ENCODE measurements at regions not wholly inside any gene's neighbourhood (a gene's known extent, or its start where the extent isn't known, plus 50 kb on each side); places are given as distances from the start of the nearest gene placed in this dataset.

DNA sequence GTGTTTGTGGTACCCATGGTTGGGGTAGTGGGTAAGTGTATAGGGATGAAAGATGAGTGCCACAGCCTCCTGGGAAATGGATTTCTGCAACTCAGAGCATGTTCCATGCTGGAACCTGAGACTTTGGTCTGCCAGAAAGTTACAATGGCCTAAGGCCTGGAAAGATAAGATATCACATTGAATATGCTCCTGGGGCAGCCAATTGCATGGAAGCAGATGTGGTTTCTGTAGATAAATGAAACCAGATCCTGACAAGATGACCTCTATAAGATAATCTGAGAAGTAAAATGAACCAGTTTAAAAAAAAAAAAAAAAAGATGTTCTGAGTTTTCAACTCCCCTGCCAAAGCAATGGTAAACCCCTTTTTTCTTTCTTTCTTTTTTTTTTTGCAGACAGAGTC is 91.4 kb upstream of the NCK2 start:
- no peak overlapping the region for H3K4me3 ChIP-seq (ENCODE audit: low read length)
- peaks cover 2% of the 10 kb centered on the region; the same call in 1 of the 2 replicates for H3K4me1 ChIP-seq (ENCODE audit: control insufficient read depth, insufficient read depth, low read length)
- H3K27ac ChIP-seq (ENCODE audit: low read length), result no peak overlapping the region
- no peak for DNase-seq (ENCODE audit: low read depth, low spot score)
- no peaks in the 10 kb centered on the region for H3K36me3 ChIP-seq (ENCODE audit: control insufficient read depth, insufficient read depth, low read length)
- no peaks in the 10 kb centered on the region for H3K27me3 ChIP-seq (ENCODE audit: control insufficient read depth, insufficient read depth, low read length)
- no peaks in the 10 kb centered on the region for H3K9me3 ChIP-seq (ENCODE audit: control insufficient read depth, insufficient read depth, low read length)

GRCh38 chr2:105652014-105652796 is 92.5 kb upstream of the NCK2 start:
- no peak for DNase-seq (ENCODE audit: low read depth, low spot score)
- Histone ChIP-seq H3K36me3 (ENCODE audit: control insufficient read depth, insufficient read depth, low read length) (no peaks in the 10 kb centered on the region), H3K4me1 (ENCODE audit: control insufficient read depth, insufficient read depth, low read length) (peaks cover 2% of the 10 kb centered on the region), H3K9me3 (ENCODE audit: control insufficient read depth, insufficient read depth, low read length) (no peaks in the 10 kb centered on the region), H3K27me3 (ENCODE audit: control insufficient read depth, insufficient read depth, low read length) (no peaks in the 10 kb centered on the region), H3K27ac (ENCODE audit: low read length) (no peak overlapping the region), H3K4me3 (ENCODE audit: low read length) (no peak overlapping the region)
- no CpG with 5 or more reads among the region's 13 CpGs for WGBS (ENCODE audit: insufficient coverage, insufficient read length)

GRCh38 chr2:105649534-105649933 is 95.2 kb upstream of the NCK2 start:
- H3K27me3 ChIP-seq (ENCODE audit: control insufficient read depth, insufficient read depth, low read length), result no peaks in the 10 kb centered on the region
- no peak overlapping the region for H3K27ac ChIP-seq (ENCODE audit: low read length)
- no CpG with 5 or more reads among the region's 2 CpGs for WGBS (ENCODE audit: insufficient coverage, insufficient read length)
- no peak for DNase-seq (ENCODE audit: low read depth, low spot score)
- H3K4me1 ChIP-seq (ENCODE audit: control insufficient read depth, insufficient read depth, low read length), result no peaks in the 10 kb centered on the region; the same call in 1 of the 2 replicates
- no peaks in the 10 kb centered on the region for H3K9me3 ChIP-seq (ENCODE audit: control insufficient read depth, insufficient read depth, low read length)
- no peak overlapping the region for H3K4me3 ChIP-seq (ENCODE audit: low read length)
- H3K36me3 ChIP-seq (ENCODE audit: control insufficient read depth, insufficient read depth, low read length), result no peaks in the 10 kb centered on the region

DNA sequence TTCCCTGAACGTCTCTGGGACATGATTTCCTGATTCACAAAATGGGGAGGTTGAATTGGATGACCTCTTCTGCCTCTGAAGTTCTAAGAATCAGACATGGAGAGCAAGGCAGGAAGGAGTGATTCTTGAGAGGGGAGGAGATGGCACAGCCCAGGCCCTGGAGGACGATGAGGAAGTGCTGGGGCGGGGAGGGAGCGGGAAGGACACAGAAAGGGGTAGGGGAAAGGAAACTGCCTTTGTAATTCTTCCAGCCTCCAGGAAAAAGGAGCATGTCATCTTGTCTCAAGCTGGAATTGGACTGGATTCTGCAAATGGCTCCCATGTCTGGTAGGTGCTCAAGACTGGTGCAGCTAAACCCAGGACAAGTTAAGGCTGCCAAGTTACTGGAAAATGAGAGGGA is 97.0 kb upstream of the NCK2 start:
- Histone ChIP-seq H3K36me3 (ENCODE audit: control insufficient read depth, insufficient read depth, low read length) (no peaks in the 10 kb centered on the region), H3K27me3 (ENCODE audit: control insufficient read depth, insufficient read depth, low read length) (no peaks in the 10 kb centered on the region), H3K4me3 (ENCODE audit: low read length) (no peak overlapping the region), H3K27ac (ENCODE audit: low read length) (no peak overlapping the region), H3K4me1 (ENCODE audit: control insufficient read depth, insufficient read depth, low read length) (no peaks in the 10 kb centered on the region; the same call in 1 of the 2 replicates), H3K9me3 (ENCODE audit: control insufficient read depth, insufficient read depth, low read length) (no peaks in the 10 kb centered on the region)
- DNase-seq (ENCODE audit: low read depth, low spot score), result no peak
- no CpG with 5 or more reads among the region's 4 CpGs for WGBS (ENCODE audit: insufficient coverage, insufficient read length)

GRCh38 chr2:105646774-105647076 is 98.0 kb upstream of the NCK2 start:
- no peaks in the 10 kb centered on the region for H3K36me3 ChIP-seq (ENCODE audit: control insufficient read depth, insufficient read depth, low read length)
- H3K27ac ChIP-seq (ENCODE audit: low read length), result no peak overlapping the region
- no CpG with 5 or more reads among the region's 4 CpGs for WGBS (ENCODE audit: insufficient coverage, insufficient read length)
- no peak for DNase-seq (ENCODE audit: low read depth, low spot score)
- H3K4me1 ChIP-seq (ENCODE audit: control insufficient read depth, insufficient read depth, low read length), result no peaks in the 10 kb centered on the region; the same call in 1 of the 2 replicates
- H3K9me3 ChIP-seq (ENCODE audit: control insufficient read depth, insufficient read depth, low read length), result no peaks in the 10 kb centered on the region
- no peak overlapping the region for H3K4me3 ChIP-seq (ENCODE audit: low read length)
- no peaks in the 10 kb centered on the region for H3K27me3 ChIP-seq (ENCODE audit: control insufficient read depth, insufficient read depth, low read length)

DNA sequence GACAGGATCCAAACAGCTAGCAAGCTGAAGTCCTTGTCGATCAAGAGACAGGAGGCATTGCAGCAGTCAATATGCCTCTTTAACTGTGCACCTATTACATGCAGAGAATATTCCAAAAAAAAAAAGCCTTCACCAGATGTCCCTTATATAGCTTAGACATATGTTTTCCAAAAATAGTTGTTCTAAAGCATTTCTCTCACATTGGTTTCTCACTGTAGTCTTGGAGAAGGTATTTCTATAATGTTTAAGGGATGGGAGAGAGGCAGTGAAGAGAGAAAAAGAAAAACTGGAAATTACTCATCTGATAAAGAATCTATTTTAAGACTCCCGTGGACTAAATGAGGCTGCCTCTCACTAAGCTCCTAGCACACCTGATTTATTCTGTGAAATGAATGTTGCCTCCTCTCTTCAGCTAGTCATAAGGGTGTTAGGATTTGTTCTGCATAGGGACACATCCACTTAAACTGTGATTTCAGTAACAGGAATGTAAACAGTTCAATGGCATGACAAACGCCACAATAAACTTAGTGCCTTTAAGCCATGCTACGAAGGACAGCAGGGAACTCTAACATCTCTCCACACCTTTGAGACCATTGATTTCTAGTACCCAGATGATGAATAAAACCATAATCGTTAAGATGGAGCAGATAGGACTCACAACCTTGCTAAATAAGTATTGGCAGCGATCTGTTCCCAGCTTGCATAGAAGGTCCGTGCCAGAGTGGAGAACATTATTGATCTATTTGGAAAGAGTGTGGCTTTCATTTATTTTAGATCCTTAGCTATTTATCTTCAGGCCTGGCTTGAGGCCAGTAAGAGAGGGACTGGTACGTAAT is 98.6 kb upstream of the NCK2 start:
- no peaks in the 10 kb centered on the region for H3K36me3 ChIP-seq (ENCODE audit: control insufficient read depth, insufficient read depth, low read length)
- no peak overlapping the region for H3K4me3 ChIP-seq (ENCODE audit: low read length)
- no peaks in the 10 kb centered on the region for H3K9me3 ChIP-seq (ENCODE audit: control insufficient read depth, insufficient read depth, low read length)
- DNase-seq (ENCODE audit: low read depth, low spot score), result no peak
- no peaks in the 10 kb centered on the region; the same call in 1 of the 2 replicates for H3K4me1 ChIP-seq (ENCODE audit: control insufficient read depth, insufficient read depth, low read length)
- H3K27me3 ChIP-seq (ENCODE audit: control insufficient read depth, insufficient read depth, low read length), result no peaks in the 10 kb centered on the region
- no CpG with 5 or more reads among the region's 8 CpGs for WGBS (ENCODE audit: insufficient coverage, insufficient read length)
- H3K27ac ChIP-seq (ENCODE audit: low read length), result no peak overlapping the region

DNA sequence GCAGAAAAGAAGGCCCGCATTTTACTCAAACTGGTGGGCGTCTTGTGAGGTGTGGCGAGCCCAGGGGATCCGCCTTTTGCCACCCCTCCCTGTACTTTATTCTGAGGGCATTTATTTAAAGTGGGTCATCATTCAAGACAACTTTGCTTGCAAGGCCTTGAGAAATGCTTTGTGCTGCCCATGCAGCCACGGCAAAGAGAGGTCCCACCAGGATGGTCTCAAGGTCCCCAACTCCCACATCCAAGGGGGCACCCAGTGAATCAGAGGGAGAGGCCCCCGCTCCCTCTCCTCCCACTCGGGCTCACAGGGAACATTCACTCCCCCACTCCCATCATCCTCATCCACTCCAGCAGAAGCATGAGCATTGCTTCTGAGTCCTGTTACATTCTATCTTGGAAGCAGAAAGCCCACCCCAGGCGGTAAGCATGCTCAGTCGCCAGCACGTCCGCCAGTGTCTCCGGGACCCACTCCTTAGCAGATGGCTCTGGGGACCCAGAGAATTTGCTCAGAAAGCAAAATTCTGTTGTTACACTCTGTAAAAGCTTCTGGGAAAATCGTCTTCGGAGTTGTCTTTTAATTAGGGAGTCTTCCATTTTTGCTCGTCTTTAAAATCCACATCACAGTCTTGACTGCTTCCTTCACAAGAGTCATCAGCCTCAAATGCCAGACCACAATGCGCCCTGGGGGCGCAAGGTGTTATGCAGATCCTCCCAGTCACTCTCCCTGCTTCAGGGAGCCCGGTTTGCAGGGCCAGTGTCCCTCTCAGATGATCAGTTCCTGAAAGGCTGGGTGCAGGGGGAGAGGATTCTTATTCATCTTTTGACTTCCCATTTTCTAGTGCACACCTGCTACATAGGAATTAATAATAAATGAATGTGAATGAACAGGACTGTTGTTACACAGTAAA is 99.4 kb upstream of the NCK2 start:
- Histone ChIP-seq H3K4me1 (ENCODE audit: control insufficient read depth, insufficient read depth, low read length) (no peaks in the 10 kb centered on the region; the same call in 1 of the 2 replicates), H3K36me3 (ENCODE audit: control insufficient read depth, insufficient read depth, low read length) (no peaks in the 10 kb centered on the region), H3K4me3 (ENCODE audit: low read length) (no peak overlapping the region), H3K27ac (ENCODE audit: low read length) (no peak overlapping the region), H3K27me3 (ENCODE audit: control insufficient read depth, insufficient read depth, low read length) (no peaks in the 10 kb centered on the region), H3K9me3 (ENCODE audit: control insufficient read depth, insufficient read depth, low read length) (no peaks in the 10 kb centered on the region)
- DNase-seq (ENCODE audit: low read depth, low spot score), result no peak
- WGBS (ENCODE audit: insufficient coverage, insufficient read length), result no CpG with 5 or more reads among the region's 18 CpGs

DNA sequence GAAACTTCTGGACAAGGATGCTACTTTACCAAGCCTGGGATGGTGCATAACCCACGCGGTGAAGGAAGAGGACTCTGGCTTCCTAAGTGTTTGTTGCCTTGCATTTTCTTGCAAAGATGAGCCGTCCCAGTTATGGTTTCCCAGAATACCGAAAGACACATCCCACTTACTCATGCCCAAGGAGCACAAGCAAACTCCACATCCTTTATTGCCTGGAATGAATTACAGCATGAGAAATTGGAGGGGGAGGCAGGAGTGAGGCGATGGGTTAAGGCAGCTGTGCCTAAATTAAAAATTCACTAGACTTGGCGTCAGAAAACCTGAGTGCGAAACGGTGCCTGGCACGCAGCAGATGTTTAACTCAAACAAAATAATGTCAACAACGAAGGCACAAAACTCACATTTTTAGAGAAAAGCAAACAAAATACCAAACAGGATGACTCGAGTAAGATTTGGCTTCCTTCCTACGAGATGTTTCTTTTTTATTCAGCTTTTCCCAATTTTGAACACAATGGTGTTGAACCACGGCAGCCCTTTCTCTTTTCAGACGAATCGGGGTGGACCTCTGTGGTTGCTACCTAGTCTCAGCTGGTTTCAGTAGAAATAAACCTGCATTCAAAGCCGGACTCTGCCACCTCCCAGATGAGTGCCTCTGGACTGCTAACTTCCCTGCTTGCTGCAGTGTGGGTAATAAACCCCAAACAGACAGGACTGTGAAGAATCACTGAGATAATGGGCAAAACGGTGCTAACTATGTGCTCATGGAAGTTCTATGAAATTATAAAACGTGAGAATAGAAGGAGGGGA is 100.3 kb upstream of the NCK2 start:
- H3K4me3 ChIP-seq (ENCODE audit: low read length), result no peak overlapping the region
- no peaks in the 10 kb centered on the region for H3K27me3 ChIP-seq (ENCODE audit: control insufficient read depth, insufficient read depth, low read length)
- no peaks in the 10 kb centered on the region for H3K36me3 ChIP-seq (ENCODE audit: control insufficient read depth, insufficient read depth, low read length)
- no peak overlapping the region for H3K27ac ChIP-seq (ENCODE audit: low read length)
- no peaks in the 10 kb centered on the region; the same call in 1 of the 2 replicates for H3K4me1 ChIP-seq (ENCODE audit: control insufficient read depth, insufficient read depth, low read length)
- H3K9me3 ChIP-seq (ENCODE audit: control insufficient read depth, insufficient read depth, low read length), result no peaks in the 10 kb centered on the region
- DNase-seq (ENCODE audit: low read depth, low spot score), result no peak
- WGBS (ENCODE audit: insufficient coverage, insufficient read length), result no CpG with 5 or more reads among the region's 18 CpGs

DNA sequence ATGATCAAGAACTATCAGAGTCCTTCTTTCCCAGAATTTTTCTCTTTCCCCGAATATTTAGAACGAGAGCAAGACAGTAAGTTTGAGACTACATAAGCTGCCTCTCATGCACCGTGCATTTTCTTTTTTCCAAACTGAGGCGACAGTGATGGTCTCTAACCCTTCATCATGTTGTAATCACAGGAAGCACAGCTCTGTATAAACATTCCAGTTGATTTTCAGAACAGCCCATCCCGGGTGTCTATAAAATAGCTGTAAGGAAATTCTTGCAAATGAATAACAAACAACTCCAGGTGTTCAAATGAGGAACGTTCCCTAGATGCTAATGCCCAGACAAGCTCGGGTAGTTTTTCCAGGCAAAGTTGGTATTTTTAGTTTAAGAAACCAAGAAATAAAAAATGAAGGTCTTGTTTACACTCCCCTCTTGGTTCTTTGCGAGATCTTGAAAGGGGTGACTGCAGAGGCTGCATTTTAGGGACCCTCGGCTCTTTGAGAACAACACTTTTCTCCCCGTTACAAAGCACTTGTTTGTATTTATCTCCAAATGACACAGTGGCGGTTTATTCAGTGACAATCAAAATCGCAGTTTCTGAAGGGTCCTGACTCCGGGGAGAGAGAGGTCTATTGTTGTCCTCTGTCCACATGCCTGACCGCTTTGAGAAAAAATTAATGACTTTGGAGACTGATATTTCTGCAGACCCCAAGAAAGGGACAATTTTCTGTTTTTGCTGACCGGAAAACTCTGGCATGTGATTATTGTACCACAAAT is 101.1 kb upstream of the NCK2 start:
- H3K27me3 ChIP-seq (ENCODE audit: control insufficient read depth, insufficient read depth, low read length), result no peaks in the 10 kb centered on the region
- H3K4me1 ChIP-seq (ENCODE audit: control insufficient read depth, insufficient read depth, low read length), result no peaks in the 10 kb centered on the region; the same call in 1 of the 2 replicates
- DNase-seq (ENCODE audit: low read depth, low spot score), result no peak
- no peak overlapping the region for H3K27ac ChIP-seq (ENCODE audit: low read length)
- H3K4me3 ChIP-seq (ENCODE audit: low read length), result no peak overlapping the region
- no peaks in the 10 kb centered on the region for H3K36me3 ChIP-seq (ENCODE audit: control insufficient read depth, insufficient read depth, low read length)
- no peaks in the 10 kb centered on the region for H3K9me3 ChIP-seq (ENCODE audit: control insufficient read depth, insufficient read depth, low read length)
- no CpG with 5 or more reads among the region's 15 CpGs for WGBS (ENCODE audit: insufficient coverage, insufficient read length)

Measured in iPS DF 6.9 (cell line).